ENCODE measurements at regions not wholly inside any gene's neighbourhood (a gene's known extent, or its start where the extent isn't known, plus 50 kb on each side); places are given as distances from the start of the nearest gene placed in this dataset.
A peak's percentile ranks its signal among the peaks of the same experiment; 100 is the strongest.

DNA sequence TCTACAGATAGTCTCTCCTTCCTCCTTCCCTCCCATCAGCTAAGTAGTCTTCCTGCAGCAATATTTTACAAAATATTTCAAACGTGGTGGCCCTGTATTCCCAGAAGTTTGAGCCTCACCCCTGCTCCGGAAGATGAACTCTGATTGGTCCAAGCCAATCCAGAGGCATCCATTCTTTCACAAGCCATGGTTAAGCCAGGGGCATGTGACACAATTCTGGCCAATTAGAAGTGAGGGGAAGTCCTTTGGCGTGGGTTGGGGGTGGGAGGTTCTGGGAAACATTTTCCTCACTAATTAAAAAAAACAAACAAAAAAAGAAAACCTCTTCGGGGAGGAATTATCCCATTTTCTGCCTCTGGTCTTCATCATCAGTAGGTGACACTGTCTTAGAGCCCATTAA is 69.4 kb upstream of the GSC start:
- Histone ChIP-seq H3K4me1 (peaks cover 0 to 8% (median 6%) of the 10 kb centered on the region in 4 donors), H3K9me3 (no peaks in the 10 kb centered on the region), H3K27me3 (no peaks in the 10 kb centered on the region), H3K27ac (no peak overlapping the region), H3K4me3 (no peak overlapping the region), H3K36me3 (no peaks in the 10 kb centered on the region)
- no peak for DNase-seq
- WGBS, 2 donors: 57 to 66% methylated on average over 4 of the region's 4 CpGs
- intact Hi-C loops (cut with DNase I): no loop called here
- no peak for TF ChIP-seq POLR2AphosphoS5 (IDR thresholded peaks at IDR 0.05)
- no peak for TF ChIP-seq EP300 (IDR thresholded peaks at IDR 0.05)
- TF ChIP-seq POLR2A (IDR thresholded peaks at IDR 0.05): no peak
- TF ChIP-seq, protein P1, sequence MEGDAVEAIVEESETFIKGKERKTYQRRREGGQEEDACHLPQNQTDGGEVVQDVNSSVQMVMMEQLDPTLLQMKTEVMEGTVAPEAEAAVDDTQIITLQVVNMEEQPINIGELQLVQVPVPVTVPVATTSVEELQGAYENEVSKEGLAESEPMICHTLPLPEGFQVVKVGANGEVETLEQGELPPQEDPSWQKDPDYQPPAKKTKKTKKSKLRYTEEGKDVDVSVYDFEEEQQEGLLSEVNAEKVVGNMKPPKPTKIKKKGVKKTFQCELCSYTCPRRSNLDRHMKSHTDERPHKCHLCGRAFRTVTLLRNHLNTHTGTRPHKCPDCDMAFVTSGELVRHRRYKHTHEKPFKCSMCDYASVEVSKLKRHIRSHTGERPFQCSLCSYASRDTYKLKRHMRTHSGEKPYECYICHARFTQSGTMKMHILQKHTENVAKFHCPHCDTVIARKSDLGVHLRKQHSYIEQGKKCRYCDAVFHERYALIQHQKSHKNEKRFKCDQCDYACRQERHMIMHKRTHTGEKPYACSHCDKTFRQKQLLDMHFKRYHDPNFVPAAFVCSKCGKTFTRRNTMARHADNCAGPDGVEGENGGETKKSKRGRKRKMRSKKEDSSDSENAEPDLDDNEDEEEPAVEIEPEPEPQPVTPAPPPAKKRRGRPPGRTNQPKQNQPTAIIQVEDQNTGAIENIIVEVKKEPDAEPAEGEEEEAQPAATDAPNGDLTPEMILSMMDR (IDR thresholded peaks at IDR 0.05): no peak

DNA sequence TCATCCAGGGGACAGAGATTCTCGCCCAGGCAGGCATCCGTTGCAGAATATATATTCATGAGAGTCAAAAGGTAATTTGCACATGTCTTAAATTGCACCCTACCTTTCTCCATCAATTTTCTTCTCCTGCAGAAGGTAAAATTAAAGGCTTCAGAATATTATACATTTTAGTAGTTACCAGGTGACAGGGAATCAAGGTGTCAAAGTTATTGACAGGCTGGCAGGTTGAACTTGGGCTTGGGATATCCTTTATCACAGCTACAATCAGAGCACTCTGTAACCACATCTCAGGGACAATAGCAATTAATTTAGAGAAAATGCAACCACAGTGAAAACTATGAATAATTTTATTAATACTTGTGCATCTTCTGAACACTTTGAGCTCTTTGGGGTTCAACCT is 66.9 kb upstream of the GSC start:
- TF ChIP-seq EP300 (IDR thresholded peaks at IDR 0.05): no peak
- no peak for TF ChIP-seq POLR2A (IDR thresholded peaks at IDR 0.05)
- TF ChIP-seq POLR2AphosphoS5 (IDR thresholded peaks at IDR 0.05): no peak
- TF ChIP-seq, protein P1 (IDR thresholded peaks at IDR 0.05): no peak
- no peak for DNase-seq
- 83 to 88% methylated on average over 2 of the region's 2 CpGs for WGBS, 2 donors
- intact Hi-C loops (cut with DNase I): no loop called here
- Histone ChIP-seq H3K9me3 (no peaks in the 10 kb centered on the region), H3K4me3 (no peak overlapping the region), H3K36me3 (no peaks in the 10 kb centered on the region), H3K4me1 (no peaks in the 10 kb centered on the region), H3K27ac (no peak overlapping the region), H3K27me3 (no peaks in the 10 kb centered on the region)

DNA sequence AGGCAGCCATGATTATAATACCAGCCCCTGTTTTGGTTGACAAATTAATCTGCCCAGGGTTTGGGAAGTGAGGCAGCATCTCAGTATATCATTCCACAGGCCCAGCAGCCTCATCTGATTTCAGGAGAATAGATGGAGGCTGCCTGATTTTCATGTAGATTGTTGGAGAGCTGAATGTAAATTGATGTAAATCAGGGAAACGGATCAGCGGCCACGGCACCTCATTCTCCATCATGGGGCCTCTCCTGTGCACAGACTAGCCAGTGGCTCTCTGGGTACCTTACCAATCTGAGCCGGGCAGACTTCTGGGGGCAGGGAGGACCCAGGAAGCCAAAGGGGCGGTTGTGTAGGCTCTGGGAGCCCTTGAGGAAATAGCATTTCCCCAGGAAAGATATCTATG is 63.7 kb upstream of the GSC start:
- Histone ChIP-seq H3K4me1 (peaks cover 0 to 5% (median 0%) of the 10 kb centered on the region in 4 donors), H3K9me3 (no peaks in the 10 kb centered on the region), H3K27ac (no peak overlapping the region), H3K36me3 (no peaks in the 10 kb centered on the region), H3K27me3 (no peaks in the 10 kb centered on the region), H3K4me3 (no peak overlapping the region)
- intact Hi-C loops (cut with DNase I): no loop called here
- 78 to 84% methylated on average over 5 of the region's 5 CpGs for WGBS, 2 donors
- no peak for DNase-seq
- TF ChIP-seq, protein P1 (IDR thresholded peaks at IDR 0.05): no peak
- TF ChIP-seq POLR2A (IDR thresholded peaks at IDR 0.05) (no peak), EP300 (IDR thresholded peaks at IDR 0.05) (no peak), POLR2AphosphoS5 (IDR thresholded peaks at IDR 0.05) (no peak)

DNA sequence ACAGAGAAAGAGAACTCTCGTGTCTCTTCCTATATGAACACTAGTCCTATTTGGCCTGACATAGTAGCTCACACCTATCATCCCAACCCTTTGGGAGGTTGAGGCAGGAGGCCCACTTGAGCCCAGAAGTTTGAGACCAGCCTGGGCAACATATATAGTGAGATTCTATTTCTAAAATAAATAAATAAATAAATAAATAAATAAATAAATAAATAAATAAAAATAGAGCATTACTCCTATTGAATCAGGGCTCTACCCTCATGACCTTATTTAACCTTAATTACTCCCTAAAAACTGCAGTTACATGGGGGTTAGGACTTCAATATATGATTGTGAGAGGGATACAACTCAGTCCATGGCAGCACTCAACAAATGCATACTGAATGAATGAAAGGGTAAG is 61.2 kb upstream of the GSC start:
- H3K4me1 ChIP-seq: peaks cover 0 to 25% (median 16%) of the 10 kb centered on the region in 4 donors
- no peaks in the 10 kb centered on the region for H3K36me3 ChIP-seq
- no peaks in the 10 kb centered on the region for H3K9me3 ChIP-seq
- 47 to 49% methylated on average over 1 of the region's 1 CpG for WGBS, 2 donors
- TF ChIP-seq POLR2AphosphoS5 (IDR thresholded peaks at IDR 0.05) (no peak), EP300 (IDR thresholded peaks at IDR 0.05) (no peak), POLR2A (IDR thresholded peaks at IDR 0.05) (no peak)
- TF ChIP-seq, protein P1 (IDR thresholded peaks at IDR 0.05): no peak
- H3K27ac ChIP-seq: no peak overlapping the region
- DNase-seq: no peak
- intact Hi-C loops (cut with DNase I): no loop called here
- H3K4me3 ChIP-seq: no peak overlapping the region
- no peaks in the 10 kb centered on the region for H3K27me3 ChIP-seq

DNA sequence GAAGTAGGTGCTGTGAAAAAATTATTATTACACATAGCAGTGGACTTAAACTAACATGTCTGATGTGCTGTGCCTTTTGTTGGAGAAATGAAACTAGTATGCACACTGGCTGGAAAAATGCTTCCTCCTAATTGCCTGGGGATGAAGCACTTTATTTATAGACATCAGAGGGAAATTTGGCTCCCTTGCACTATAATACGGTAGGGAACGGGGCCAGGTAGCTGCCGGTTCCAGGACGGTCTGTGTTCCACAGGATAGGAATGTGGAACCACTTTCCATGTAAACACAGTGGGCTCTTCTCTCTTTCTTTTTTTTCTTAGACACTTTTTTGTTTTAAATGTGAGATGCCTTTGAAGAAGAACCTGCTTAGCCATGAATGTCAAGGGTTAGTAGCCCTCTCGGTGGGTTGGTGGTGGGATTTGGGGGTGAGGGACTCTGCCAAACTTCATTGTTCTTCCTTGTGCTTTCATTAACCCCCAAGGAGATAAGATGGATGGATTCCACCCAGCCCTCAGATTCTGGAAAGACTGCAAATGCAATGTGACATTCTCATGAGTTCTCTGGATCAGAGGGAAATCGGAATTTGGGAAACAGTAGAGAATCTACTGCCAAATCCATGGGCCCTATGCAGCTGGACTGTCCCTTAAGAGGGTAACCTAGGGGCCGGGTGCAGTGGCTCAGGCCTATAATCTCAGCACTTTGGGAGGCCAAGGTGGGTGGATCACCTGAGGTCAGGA is 58.0 kb upstream of the GSC start:
- peak overlapping the region; percentile 60 to 68 (median 63) for H3K27ac ChIP-seq
- H3K27me3 ChIP-seq: no peaks in the 10 kb centered on the region
- peak in 3 of 4 donors; percentile 54 to 70 (median 69) for TF ChIP-seq POLR2AphosphoS5 (IDR thresholded peaks at IDR 0.05)
- TF ChIP-seq EP300 (IDR thresholded peaks at IDR 0.05): no peak
- H3K4me1 ChIP-seq: peaks cover 0 to 25% (median 16%) of the 10 kb centered on the region in 4 donors
- intact Hi-C loops (cut with DNase I): no loop called here
- peak; percentile 85 for DNase-seq
- WGBS, 2 donors: 68 to 77% methylated on average over 7 of the region's 7 CpGs
- no peaks in the 10 kb centered on the region for H3K36me3 ChIP-seq
- H3K4me3 ChIP-seq: no peak overlapping the region
- H3K9me3 ChIP-seq: no peaks in the 10 kb centered on the region
